Astrocyte of the hippocampus (primary cell): ENCODE measurements at regions not wholly inside any gene's neighbourhood (a gene's known extent, or its start where the extent isn't known, plus 50 kb on each side); places are given as distances from the start of the nearest gene placed in this dataset.
"Not testable (repeated sequence)": the region's sequence is repeated elsewhere in the genome, so short reads cannot be mapped to it uniquely, and the experiment has no call there.

ENCODE experiments used
- DNase-seq: peaks from one replicate; pipeline ENCODE4 v3.0.0; 2011; ENCODE audit warnings: low read depth, low spot score

GRCh38 chr6:156194981-156195380 lies 582.2 kb upstream of the ARID1B start:
- DNase-seq, result no peak

GRCh38 chr6:156193381-156193780 lies 583.8 kb upstream of the ARID1B start:
- DNase-seq, result no peak

GRCh38 chr6:156191895-156192294 lies 585.3 kb upstream of the ARID1B start:
- no peak for DNase-seq

DNA sequence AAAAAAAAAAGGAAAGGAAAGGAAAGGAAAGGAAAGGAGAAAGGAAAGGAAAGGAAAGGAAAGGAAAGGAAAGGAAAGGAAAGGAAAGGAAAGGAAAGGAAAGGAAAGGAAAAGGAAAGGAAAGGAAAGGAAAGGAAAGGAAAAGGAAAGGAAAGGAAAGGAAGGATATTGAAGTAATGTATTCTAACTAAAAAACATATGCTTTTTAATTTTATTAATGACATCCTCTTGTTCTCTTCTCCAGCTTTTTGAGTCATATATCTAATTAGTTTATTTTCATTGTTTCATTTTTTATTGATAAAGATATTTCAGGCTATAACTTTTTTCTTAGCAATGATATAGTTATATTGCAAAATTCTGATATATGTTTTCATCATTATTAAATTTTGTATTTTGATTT lies 585.8 kb upstream of the ARID1B start:
- not testable (repeated sequence) for DNase-seq

DNA sequence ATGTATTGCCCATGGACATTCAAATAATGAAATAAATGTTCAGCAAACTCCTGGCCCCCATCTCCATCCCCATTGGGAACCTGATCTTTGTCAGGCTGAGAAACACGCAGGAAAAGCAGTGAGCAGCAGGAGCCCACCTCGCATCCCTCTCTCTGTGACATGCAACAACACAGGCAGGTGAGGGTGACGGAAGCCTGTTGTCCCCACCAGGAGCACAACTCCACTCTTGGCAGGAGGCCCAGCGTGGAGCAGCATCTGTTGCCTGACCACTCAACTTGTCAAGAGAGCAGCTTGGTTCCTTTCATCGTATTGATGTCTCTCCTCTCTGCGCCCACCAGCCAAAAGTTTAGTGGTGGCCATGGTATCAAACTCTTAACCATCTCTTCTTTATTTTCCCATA lies 586.9 kb upstream of the ARID1B start:
- no peak for DNase-seq

GRCh38 chr6:156189714-156190113 lies 587.5 kb upstream of the ARID1B start:
- DNase-seq, result no peak

- no peak for DNase-seq
Measured at GRCh38 chr6:156189195-156189594, 588.0 kb upstream of the ARID1B start.

GRCh38 chr6:156185113-156185512 lies 592.1 kb upstream of the ARID1B start:
- DNase-seq, result no peak

DNA sequence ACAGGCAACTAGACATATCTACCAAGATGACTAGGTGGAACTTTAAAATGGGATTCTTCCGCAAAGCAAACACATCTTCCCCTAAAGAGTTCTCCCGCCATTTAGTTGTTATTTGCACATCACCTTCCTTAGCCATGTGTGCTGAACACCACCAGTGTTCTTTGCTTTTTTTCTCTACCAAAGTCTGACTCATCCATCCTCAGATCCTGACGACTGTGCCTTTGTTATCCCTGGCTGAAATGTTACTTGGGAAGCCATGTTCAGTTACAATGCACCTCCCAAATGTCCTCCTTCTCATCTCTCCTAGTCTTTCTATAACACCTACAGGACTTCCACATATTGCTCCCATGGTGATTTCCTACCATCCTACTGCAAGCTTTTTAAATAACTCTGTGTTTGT lies 593.5 kb upstream of the ARID1B start:
- DNase-seq, result peak; percentile 33

DNA sequence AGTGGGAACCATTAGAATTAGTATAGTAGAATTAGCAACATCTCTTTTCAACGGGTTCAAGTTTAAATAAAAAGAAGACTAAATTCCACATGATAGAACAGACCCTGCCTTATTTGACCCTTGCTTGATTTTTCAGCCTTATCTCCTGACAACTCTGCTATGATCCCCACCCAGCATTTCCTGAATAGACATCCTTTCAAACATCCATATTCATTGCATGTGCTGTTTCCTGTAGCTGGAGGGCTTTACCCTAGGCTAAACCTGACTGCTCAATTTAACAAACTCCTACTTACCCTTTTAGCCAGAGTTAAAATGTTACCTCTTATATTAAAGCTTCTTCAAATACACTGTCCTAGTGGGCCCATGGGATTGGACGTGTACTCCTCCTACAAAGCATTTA lies 594.8 kb upstream of the ARID1B start:
- DNase-seq, result no peak

DNA sequence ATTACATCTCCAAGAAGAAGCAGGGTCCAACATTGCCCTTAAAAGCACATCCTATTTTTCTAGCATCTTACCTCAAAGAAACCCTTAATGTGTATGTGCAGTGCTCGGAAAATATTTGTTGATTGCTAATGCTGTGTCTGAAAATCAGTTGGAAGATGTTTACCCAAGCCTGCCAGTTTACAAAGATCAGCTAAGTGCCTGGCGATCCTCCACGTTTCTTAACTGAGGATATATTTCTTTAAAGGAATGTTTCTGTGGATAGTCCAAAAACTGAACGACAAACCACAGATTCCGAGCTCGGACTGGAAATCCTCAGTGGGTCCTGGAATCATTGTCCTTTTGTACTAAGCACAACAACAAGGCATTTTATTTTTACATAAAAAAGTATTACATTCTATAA lies 595.7 kb upstream of the ARID1B start:
- DNase-seq, result no peak

- peak; percentile 62 for DNase-seq
Measured at GRCh38 chr6:156175971-156176421, 601.2 kb upstream of the ARID1B start.

- DNase-seq, result no peak
Measured at GRCh38 chr6:156175433-156175832, 601.7 kb upstream of the ARID1B start.

- no peak for DNase-seq
Measured at GRCh38 chr6:156174031-156174890, 602.9 kb upstream of the ARID1B start.

DNA sequence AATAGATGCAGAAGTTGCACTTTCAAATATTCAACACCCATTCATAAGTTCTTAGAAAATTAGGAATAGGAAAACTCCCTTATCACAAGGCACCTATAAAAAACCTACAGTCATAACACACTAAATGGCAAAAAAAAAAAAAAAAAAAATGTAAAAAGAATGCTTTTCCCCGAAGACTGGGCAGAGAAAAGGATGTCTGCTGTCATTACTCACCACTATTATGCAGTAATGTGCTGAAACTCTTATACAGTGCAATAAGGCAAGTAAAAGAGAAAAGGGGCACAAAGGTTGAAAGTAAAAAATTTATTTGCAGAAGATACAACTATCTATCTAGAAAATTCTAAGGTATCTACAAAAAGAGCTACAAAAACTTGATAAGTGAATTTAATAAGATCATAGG lies 607.8 kb upstream of the ARID1B start:
- DNase-seq, result no peak

- DNase-seq, result peak; percentile 15
Measured at GRCh38 chr6:156167625-156168071, 609.5 kb upstream of the ARID1B start.

- DNase-seq, result peak; percentile 4
Measured at GRCh38 chr6:156167016-156167624, 610.1 kb upstream of the ARID1B start.

DNA sequence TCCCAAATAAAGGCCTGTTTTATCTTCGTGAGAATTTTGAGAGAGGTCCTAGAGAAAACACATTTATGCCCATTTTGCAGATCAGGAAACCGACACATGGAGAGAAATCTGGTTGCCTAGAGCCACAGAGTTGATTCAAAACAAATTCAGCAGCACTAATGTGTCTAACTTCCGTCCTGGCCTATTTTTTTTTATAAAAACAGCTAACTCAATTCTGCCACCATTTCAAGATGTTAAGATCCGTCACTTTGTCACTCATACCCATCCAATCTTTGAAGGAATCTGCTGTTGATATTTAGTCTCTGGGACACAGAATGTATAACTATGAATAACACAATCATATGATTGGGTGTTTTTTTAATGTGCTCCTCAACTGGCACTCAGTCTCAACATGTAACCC lies 611.1 kb upstream of the ARID1B start:
- no peak for DNase-seq

- DNase-seq, result peak; percentile 21
Measured at GRCh38 chr6:156164701-156165452, 612.3 kb upstream of the ARID1B start.

DNA sequence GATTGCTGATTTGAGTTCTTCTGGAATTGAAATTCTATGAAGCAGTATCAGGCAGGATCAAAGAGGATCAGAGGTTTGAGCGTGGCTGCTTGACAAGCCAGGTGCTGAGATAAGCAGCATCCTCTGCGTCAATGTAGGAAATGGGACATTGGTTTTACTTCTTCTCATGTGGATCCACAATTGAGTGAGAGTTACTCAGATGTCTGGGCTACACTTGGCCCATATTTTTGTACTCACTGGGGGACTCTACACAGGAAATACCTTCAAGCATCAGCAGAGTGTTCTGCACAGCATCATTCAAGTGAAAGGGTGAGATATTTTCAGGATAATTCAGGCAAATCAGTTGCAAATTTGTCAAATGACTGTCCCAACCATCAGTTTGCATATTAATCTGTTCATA lies 613.9 kb upstream of the ARID1B start:
- DNase-seq, result no peak

GRCh38 chr6:156161471-156161870 lies 615.7 kb upstream of the ARID1B start:
- no peak for DNase-seq

- no peak for DNase-seq
Measured at GRCh38 chr6:156160795-156161165, 616.4 kb upstream of the ARID1B start.
